Ectodermal cell (in vitro differentiated cells): ENCODE measurements at regions not wholly inside any gene's neighbourhood (a gene's known extent, or its start where the extent isn't known, plus 50 kb on each side); places are given as distances from the start of the nearest gene placed in this dataset.
"Not testable (repeated sequence)": the region's sequence is repeated elsewhere in the genome, so short reads cannot be mapped to it uniquely, and the experiment has no call there.

Source experiments
- H3K27ac ChIP-seq: 2 replicates; pipeline ENCODE4 v1.7.0; 2013; ENCODE audit warnings: mild to moderate bottlenecking, low read depth, low read length; ENCODE audit not compliant: insufficient read depth, poor library complexity, severe bottlenecking
- H3K27me3 ChIP-seq: 2 replicates; pipeline ENCODE4 v1.7.0; 2013; ENCODE audit warnings: mild to moderate bottlenecking, low read length; ENCODE audit not compliant: insufficient read depth, control insufficient read depth, poor library complexity, severe bottlenecking
- H3K36me3 ChIP-seq: one replicate; pipeline ENCODE4 v1.7.0; 2013; ENCODE audit warnings: low read length; ENCODE audit not compliant: control insufficient read depth, insufficient read depth
- H3K4me1 ChIP-seq: one replicate; pipeline ENCODE4 v1.7.0; 2013; ENCODE audit warnings: low read length; ENCODE audit not compliant: control insufficient read depth, insufficient read depth
- H3K4me3 ChIP-seq: 2 replicates; pipeline ENCODE4 v1.7.0; 2013; ENCODE audit warnings: low read depth, low read length, control low read depth; ENCODE audit not compliant: insufficient read depth
- H3K9me3 ChIP-seq: 2 replicates; pipeline ENCODE4 v1.7.0; 2013; ENCODE audit warnings: mild to moderate bottlenecking, low read length, moderate library complexity; ENCODE audit not compliant: control insufficient read depth
- WGBS, 2 experiments: methylation state at CpG; one replicate each; pipeline ENCODE4 v1.1.7; 2013; ENCODE audit warnings: missing lambda C conversion rate in 2 of 2; 5-methylcytosine and 5-hydroxymethylcytosine counted together

DNA sequence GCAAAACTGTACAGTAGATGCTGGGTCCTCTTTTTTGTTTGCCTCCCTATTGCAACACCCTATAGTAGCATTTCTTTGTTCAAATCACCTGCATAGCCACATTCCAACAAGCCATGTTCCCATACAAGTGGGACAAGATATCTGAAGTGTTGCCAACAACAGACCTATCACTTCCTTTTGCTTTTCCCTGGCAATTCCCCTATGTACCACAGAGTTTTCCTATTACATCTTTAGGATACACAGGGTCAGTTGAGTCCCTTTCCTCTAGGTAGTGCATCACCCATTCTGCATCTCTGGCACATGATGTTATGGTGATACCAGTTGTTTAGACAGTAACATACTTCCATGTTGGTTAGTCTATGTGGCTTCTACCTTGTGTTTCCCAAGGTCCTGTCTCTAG is 125.1 kb upstream of the FBXL7 start:
- H3K27ac ChIP-seq, result no peak overlapping the region
- H3K36me3 ChIP-seq, result no peaks in the 10 kb centered on the region
- H3K4me3 ChIP-seq, result no peak overlapping the region
- H3K9me3 ChIP-seq, result no peaks in the 10 kb centered on the region
- no peaks in the 10 kb centered on the region for H3K4me1 ChIP-seq
- no peaks in the 10 kb centered on the region for H3K27me3 ChIP-seq

- H3K27ac ChIP-seq, result no peak overlapping the region
- H3K9me3 ChIP-seq, result no peaks in the 10 kb centered on the region
- H3K27me3 ChIP-seq, result no peaks in the 10 kb centered on the region
- H3K4me1 ChIP-seq, result no peaks in the 10 kb centered on the region
- no peaks in the 10 kb centered on the region for H3K36me3 ChIP-seq
- no peak overlapping the region for H3K4me3 ChIP-seq
Measured at GRCh38 chr5:15373151-15373550, 126.8 kb upstream of the FBXL7 start.

GRCh38 chr5:15371184-15371583 is 128.8 kb upstream of the FBXL7 start:
- Histone ChIP-seq H3K4me3 (no peak overlapping the region), H3K4me1 (no peaks in the 10 kb centered on the region), H3K27me3 (no peaks in the 10 kb centered on the region), H3K9me3 (no peaks in the 10 kb centered on the region), H3K36me3 (no peaks in the 10 kb centered on the region), H3K27ac (no peak overlapping the region)
- WGBS, 2 experiments, result 94 to 98% methylated on average over 3 of the region's 3 CpGs

GRCh38 chr5:15368835-15369234 is 131.1 kb upstream of the FBXL7 start:
- no peaks in the 10 kb centered on the region for H3K36me3 ChIP-seq
- peaks cover 2% of the 10 kb centered on the region for H3K4me1 ChIP-seq
- 81 to 93% methylated on average over 2 of the region's 2 CpGs for WGBS, 2 experiments
- H3K27ac ChIP-seq, result no peak overlapping the region
- H3K9me3 ChIP-seq, result no peaks in the 10 kb centered on the region
- H3K27me3 ChIP-seq, result no peaks in the 10 kb centered on the region
- no peak overlapping the region for H3K4me3 ChIP-seq

GRCh38 chr5:15367489-15367888 is 132.5 kb upstream of the FBXL7 start:
- 89 to 93% methylated on average over 3 of the region's 3 CpGs for WGBS, 2 experiments
- H3K36me3 ChIP-seq, result no peaks in the 10 kb centered on the region

GRCh38 chr5:15366676-15367391 is 133.1 kb upstream of the FBXL7 start:
- H3K9me3 ChIP-seq, result no peaks in the 10 kb centered on the region
- H3K4me3 ChIP-seq, result no peak overlapping the region
- H3K36me3 ChIP-seq, result no peaks in the 10 kb centered on the region
- H3K4me1 ChIP-seq, result peaks cover 4% of the 10 kb centered on the region
- no peaks in the 10 kb centered on the region for H3K27me3 ChIP-seq
- 92 to 96% methylated on average over 5 to 6 of the region's 6 CpGs for WGBS, 2 experiments
- H3K27ac ChIP-seq, result no peak overlapping the region

More at GRCh38 chr5:15367489-15367888, 132.5 kb upstream of the FBXL7 start:
- H3K27ac ChIP-seq, result no peak overlapping the region
- no peaks in the 10 kb centered on the region for H3K9me3 ChIP-seq
- peaks cover 4% of the 10 kb centered on the region for H3K4me1 ChIP-seq
- H3K27me3 ChIP-seq, result no peaks in the 10 kb centered on the region
- H3K4me3 ChIP-seq, result no peak overlapping the region

DNA sequence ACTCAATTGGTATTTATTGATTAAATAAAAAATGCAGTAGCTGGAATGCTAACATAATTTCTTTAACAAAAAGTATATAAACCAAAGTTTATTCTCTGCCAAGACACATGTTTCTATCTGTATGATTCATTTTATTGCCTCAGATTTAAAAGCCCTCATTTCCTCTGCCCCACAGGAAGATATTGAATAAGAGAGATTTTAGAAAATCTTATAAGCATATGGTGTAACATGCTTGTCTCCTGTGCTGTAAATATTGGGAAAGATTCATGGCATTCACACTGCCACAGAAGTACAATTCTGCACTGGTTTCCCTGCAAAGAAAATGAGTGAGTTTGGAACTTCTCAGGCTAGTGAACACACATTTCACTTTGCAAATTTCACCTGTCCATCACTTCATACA is 134.9 kb upstream of the FBXL7 start:
- Histone ChIP-seq H3K36me3 (no peaks in the 10 kb centered on the region), H3K4me1 (peaks cover 4% of the 10 kb centered on the region), H3K4me3 (no peak overlapping the region), H3K27me3 (no peaks in the 10 kb centered on the region), H3K27ac (no peak overlapping the region), H3K9me3 (no peaks in the 10 kb centered on the region)

GRCh38 chr5:15363601-15364000 is 136.4 kb upstream of the FBXL7 start:
- H3K27ac ChIP-seq, result peak overlapping the region; percentile 36
- H3K4me1 ChIP-seq, result peaks cover 4% of the 10 kb centered on the region
- H3K9me3 ChIP-seq, result no peaks in the 10 kb centered on the region
- no peaks in the 10 kb centered on the region for H3K27me3 ChIP-seq
- WGBS, 2 experiments, result 87 to 88% methylated on average over 2 of the region's 2 CpGs
- H3K36me3 ChIP-seq, result no peaks in the 10 kb centered on the region
- no peak overlapping the region for H3K4me3 ChIP-seq

DNA sequence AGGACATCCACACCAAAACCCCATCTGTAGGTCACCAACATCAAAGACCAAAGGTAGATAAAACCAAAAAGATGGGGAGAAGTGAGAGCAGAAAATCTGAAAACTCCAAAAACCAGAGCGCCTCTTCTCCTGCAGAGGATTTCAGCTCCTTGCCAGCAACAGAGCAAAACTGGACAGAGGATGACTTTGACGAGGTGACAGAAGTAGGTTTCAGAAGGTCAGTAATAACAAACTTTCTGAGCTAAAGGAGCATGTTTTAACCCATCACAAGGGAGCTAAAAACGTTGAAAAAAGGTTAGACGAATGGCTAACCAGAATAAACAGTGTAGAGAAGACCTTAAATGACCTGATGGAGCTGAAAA is 142.9 kb upstream of the FBXL7 start:
- not testable (repeated sequence) for H3K36me3 ChIP-seq, H3K27me3 ChIP-seq, H3K27ac ChIP-seq, H3K4me1 ChIP-seq, H3K9me3 ChIP-seq, H3K4me3 ChIP-seq
- WGBS, 2 experiments, result 90 to 92% methylated on average over 4 of the region's 4 CpGs

DNA sequence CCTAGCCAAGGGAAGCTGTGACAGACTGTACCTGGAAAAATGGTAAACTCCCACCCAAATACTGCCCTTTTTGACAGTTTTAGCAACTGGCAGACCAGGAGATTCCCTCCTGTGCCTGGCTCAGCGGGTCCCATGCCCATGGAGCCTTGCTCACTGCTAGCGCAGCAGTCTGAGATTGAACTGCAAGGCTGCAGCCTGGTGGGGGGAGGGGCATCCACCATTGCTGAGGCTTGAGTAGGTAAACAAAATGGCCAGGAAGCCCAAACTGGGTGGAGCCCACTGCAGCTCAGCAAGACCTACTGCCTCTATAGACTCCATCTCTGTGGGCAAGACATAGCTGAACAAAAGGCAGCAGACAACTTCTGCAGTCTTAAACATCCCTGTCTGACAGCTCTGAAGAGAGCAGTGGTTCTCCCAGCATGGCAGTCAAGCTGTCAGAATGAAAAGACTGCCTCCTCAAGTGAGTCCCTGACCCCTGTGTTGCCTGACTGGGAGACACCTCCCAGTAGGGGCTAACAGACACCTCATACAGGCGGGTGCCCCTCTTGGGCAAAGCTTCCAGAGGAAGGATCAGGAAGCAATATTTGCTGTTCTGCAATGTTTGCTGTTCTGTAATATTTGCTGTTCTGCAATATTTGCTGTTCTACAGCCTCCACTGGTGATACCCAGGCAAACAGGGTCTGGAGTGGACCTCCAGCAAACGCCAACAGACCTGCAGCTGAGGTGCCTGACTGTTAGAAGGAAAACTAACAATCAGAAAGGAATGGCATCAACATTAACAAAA is 143.5 kb upstream of the FBXL7 start:
- not testable (repeated sequence) for H3K9me3 ChIP-seq, H3K27me3 ChIP-seq, H3K36me3 ChIP-seq, H3K27ac ChIP-seq, H3K4me3 ChIP-seq, H3K4me1 ChIP-seq
- 92 to 97% methylated on average over 4 of the region's 4 CpGs for WGBS, 2 experiments
